PFSK-1 (cell line): ENCODE measurements at regions not wholly inside any gene's neighbourhood (a gene's known extent, or its start where the extent isn't known, plus 50 kb on each side); places are given as distances from the start of the nearest gene placed in this dataset.

ENCODE experiments used
- POLR2AphosphoS5 ChIP-seq: IDR thresholded peaks from 2 replicates; pipeline ENCODE4 v1.6.1; 2012; ENCODE audit warnings: low read depth, mild to moderate bottlenecking, control low read depth, low read length, moderate library complexity
- REST ChIP-seq, 2 experiments: IDR thresholded peaks; 2 replicates each; pipeline versions ENCODE4 v1.6.1 to v1.8.0; 2011 to 2012; ENCODE audit warnings: low read depth in 2 of 2, low read length in 2 of 2, control low read depth in 1 of 2, inconsistent platforms in 1 of 2, mild to moderate bottlenecking in 1 of 2, moderate library complexity in 1 of 2; ENCODE audit not compliant: insufficient read depth in 1 of 2

DNA sequence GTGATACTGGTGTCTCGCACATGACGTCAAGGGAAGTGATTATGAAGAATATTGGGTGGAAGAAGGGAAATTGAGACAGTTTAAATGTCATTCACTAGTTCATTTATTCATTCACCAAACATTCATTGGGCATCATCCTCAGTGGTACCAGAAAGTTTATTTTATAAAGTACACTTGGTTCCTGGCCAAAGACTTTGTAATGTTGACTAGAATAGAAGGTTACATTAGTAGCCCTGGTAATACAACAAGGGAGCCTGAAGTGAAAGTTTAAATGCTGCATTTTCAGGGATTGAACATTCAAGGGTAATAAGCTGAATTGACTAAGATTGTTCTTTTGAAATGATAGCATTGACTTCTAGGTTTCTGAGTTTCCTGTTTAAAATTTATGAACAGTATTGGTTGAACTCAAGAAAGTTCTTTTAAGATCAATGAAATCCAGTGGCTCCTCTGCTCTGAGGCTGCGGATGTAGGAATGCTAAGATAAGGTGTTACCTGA lies 236.8 kb upstream of the BTG1 start:
- no peak for TF ChIP-seq REST (IDR thresholded peaks at IDR 0.05; ENCODE audit: insufficient read depth in 1 of 2, low read depth in 2 of 2, low read length in 2 of 2)
- no peak for TF ChIP-seq POLR2AphosphoS5
